PC-3 (cell line): ENCODE measurements at regions not wholly inside any gene's neighbourhood (a gene's known extent, or its start where the extent isn't known, plus 50 kb on each side); places are given as distances from the start of the nearest gene placed in this dataset.
"Not testable (repeated sequence)": the region's sequence is repeated elsewhere in the genome, so short reads cannot be mapped to it uniquely, and the experiment has no call there.

ENCODE experiments used
- EZH2 ChIP-seq: fragments of 300-600 bp; sonication (generic); IDR thresholded peaks from one replicate; pipeline ENCODE4 v1.6.1; 2017; ENCODE audit warnings: antibody characterized with exemption, mild to moderate bottlenecking, low read length; ENCODE audit not compliant: unreplicated experiment
- EZH2phosphoT487 ChIP-seq: fragments of 300-600 bp; sonication (generic); IDR thresholded peaks from 2 replicates; pipeline ENCODE4 v1.6.1; 2018; ENCODE audit warnings: mild to moderate bottlenecking, antibody characterized with exemption, low read length, borderline replicate concordance
- TF ChIP-seq, protein P1 (sequence below): fragments of 300-600 bp; sonication (generic); conservative IDR thresholded peaks from 2 replicates; pipeline ENCODE4 v1.5.1; 2017; ENCODE audit warnings: antibody characterized with exemption, low read depth, mild to moderate bottlenecking, low read length

DNA sequence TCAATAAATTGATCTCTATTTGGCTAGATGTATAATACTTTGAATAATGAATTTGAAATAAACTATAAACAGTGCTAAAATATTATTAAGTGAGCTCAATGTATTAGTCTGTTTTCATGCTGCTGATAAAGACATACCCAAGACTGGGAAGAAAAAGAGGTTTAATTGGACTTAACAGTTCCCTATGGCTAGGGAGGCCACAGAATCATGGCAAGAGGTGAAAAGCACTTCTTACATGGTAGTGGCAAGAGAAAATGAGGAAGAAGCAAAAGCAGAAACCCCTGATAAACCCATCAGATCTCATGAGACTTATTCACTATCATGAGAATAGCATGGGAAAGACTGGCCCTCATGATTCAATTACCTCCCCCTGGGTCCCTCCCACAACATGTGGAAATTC is 2092.4 kb upstream of the ACO1 start:
- TF ChIP-seq, protein P1, sequence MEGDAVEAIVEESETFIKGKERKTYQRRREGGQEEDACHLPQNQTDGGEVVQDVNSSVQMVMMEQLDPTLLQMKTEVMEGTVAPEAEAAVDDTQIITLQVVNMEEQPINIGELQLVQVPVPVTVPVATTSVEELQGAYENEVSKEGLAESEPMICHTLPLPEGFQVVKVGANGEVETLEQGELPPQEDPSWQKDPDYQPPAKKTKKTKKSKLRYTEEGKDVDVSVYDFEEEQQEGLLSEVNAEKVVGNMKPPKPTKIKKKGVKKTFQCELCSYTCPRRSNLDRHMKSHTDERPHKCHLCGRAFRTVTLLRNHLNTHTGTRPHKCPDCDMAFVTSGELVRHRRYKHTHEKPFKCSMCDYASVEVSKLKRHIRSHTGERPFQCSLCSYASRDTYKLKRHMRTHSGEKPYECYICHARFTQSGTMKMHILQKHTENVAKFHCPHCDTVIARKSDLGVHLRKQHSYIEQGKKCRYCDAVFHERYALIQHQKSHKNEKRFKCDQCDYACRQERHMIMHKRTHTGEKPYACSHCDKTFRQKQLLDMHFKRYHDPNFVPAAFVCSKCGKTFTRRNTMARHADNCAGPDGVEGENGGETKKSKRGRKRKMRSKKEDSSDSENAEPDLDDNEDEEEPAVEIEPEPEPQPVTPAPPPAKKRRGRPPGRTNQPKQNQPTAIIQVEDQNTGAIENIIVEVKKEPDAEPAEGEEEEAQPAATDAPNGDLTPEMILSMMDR: not testable (repeated sequence)
- TF ChIP-seq EZH2phosphoT487, EZH2: not testable (repeated sequence)
